ENCODE measurements at regions not wholly inside any gene's neighbourhood (a gene's known extent, or its start where the extent isn't known, plus 50 kb on each side); places are given as distances from the start of the nearest gene placed in this dataset.

GRCh38 chr6:168951217-168951616 is 302.4 kb downstream of the THBS2 start:
- no peak for TF ChIP-seq POLR2A (IDR thresholded peaks at IDR 0.05; ENCODE audit: low read length)
- TF ChIP-seq, protein P1, sequence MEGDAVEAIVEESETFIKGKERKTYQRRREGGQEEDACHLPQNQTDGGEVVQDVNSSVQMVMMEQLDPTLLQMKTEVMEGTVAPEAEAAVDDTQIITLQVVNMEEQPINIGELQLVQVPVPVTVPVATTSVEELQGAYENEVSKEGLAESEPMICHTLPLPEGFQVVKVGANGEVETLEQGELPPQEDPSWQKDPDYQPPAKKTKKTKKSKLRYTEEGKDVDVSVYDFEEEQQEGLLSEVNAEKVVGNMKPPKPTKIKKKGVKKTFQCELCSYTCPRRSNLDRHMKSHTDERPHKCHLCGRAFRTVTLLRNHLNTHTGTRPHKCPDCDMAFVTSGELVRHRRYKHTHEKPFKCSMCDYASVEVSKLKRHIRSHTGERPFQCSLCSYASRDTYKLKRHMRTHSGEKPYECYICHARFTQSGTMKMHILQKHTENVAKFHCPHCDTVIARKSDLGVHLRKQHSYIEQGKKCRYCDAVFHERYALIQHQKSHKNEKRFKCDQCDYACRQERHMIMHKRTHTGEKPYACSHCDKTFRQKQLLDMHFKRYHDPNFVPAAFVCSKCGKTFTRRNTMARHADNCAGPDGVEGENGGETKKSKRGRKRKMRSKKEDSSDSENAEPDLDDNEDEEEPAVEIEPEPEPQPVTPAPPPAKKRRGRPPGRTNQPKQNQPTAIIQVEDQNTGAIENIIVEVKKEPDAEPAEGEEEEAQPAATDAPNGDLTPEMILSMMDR (IDR thresholded peaks at IDR 0.05) = no peak

All from A549 (cell line).